NCI-H2107 (cell line): ENCODE measurements at regions not wholly inside any gene's neighbourhood (a gene's known extent, or its start where the extent isn't known, plus 50 kb on each side); places are given as distances from the start of the nearest gene placed in this dataset.

Experiments
- DNase-seq: peaks from one replicate; lab custom pipeline; 2025; lab: John Stamatoyannopoulos, UW

DNA sequence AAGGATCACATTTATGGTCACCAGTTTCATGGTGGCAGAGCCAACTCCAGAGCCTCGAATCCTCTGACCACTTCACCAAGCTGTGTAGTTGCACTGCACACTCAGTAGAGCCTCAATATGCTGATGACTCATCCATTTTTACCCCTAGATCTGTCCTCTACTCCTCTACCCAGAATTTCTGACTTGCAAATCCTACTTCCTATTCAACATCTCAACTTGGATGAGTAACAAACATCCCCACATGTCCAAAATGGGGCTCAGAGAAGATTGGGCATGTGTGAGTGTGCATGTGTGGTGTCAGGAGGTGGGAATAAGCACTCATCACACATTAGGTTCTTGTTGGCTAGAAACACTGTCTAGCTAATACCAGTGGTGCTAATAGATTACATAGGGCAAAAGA is 57.8 kb upstream of the IGFBP2 start:
- DNase-seq, result no peak

DNA sequence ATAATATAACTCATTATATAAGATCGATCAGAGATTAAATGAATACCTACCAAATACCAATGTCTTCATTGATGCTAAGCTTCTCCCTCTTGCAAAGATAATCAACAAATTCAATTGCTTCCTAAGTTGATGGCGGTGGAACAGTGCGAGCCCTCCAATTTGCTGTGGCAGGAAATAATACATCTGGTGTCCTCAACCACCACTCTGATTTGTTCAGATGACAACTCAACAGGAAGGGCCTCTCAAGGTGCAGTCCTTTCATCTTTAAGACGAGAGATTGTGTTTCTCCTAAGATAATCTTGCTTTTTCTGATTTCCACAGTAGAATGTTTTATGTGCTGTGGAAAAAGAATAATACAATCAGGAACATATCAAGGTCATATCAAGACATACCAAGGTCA is 56.6 kb upstream of the IGFBP2 start:
- DNase-seq, result no peak

DNA sequence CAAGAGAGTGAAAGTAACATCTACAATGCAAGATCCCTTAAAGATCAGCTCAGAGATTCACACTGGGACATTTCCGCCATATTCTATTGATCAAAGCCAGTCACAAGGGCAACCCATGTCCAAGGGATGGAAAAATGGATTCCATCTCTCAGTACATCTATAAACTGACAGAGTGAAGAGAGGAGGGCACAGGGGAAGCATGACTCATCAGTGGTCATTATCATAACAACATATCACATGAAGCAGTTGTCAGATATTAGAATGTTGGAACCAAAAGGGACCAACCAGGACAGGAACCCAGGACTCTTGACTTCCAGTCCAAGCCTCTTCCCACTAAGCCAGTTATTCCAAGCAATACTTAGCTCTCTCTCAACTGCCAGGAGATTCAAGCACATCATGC is 54.9 kb upstream of the IGFBP2 start:
- DNase-seq, result no peak

DNA sequence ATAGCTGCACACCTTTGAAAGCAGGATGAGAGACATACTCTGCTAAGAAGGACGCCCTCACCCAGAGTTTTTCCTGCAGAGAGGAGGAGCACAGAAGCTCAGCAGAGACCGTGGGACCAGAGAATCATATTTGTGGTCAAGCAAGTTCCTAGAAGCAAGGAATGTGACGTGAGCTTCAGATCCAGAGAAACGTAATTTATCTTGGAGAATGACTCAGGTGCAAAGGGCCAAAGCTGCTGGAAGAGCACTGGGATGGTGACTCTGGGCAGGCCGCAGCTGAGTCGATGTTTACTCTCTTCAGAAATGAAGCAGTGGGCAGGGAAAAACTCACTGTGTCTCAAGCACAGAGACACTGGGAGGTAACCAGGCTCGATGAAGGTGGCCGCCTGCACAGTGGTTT is 50.1 kb upstream of the IGFBP2 start:
- DNase-seq, result no peak
